ENCODE measurements at regions not wholly inside any gene's neighbourhood (a gene's known extent, or its start where the extent isn't known, plus 50 kb on each side); places are given as distances from the start of the nearest gene placed in this dataset.

GRCh38 chr10:43844221-43844620, 195.5 kb upstream of the ZNF32 start:
- Histone ChIP-seq H3K4me1 (ENCODE audit: control insufficient read depth, insufficient read depth, low read length) (peaks cover 12% of the 10 kb centered on the region), H3K4me3 (ENCODE audit: low read length) (no peak overlapping the region), H3K27me3 (ENCODE audit: control insufficient read depth, insufficient read depth, low read length) (no peaks in the 10 kb centered on the region), H3K27ac (ENCODE audit: low read length) (no peak overlapping the region), H3K36me3 (ENCODE audit: control insufficient read depth, insufficient read depth, low read length) (no peaks in the 10 kb centered on the region), H3K9me3 (ENCODE audit: control insufficient read depth, insufficient read depth, low read length) (no peaks in the 10 kb centered on the region)
- 75% methylated on average over 4 of the region's 4 CpGs for WGBS (ENCODE audit: insufficient coverage)
- TF ChIP-seq, protein P1, sequence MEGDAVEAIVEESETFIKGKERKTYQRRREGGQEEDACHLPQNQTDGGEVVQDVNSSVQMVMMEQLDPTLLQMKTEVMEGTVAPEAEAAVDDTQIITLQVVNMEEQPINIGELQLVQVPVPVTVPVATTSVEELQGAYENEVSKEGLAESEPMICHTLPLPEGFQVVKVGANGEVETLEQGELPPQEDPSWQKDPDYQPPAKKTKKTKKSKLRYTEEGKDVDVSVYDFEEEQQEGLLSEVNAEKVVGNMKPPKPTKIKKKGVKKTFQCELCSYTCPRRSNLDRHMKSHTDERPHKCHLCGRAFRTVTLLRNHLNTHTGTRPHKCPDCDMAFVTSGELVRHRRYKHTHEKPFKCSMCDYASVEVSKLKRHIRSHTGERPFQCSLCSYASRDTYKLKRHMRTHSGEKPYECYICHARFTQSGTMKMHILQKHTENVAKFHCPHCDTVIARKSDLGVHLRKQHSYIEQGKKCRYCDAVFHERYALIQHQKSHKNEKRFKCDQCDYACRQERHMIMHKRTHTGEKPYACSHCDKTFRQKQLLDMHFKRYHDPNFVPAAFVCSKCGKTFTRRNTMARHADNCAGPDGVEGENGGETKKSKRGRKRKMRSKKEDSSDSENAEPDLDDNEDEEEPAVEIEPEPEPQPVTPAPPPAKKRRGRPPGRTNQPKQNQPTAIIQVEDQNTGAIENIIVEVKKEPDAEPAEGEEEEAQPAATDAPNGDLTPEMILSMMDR (IDR thresholded peaks at IDR 0.05) = no peak
- peaks cover 0 to 2% of the 10 kb centered on the region in 2 donors for H3K27me3 Mint-ChIP-seq (ENCODE audit: low read depth in 2 of 2)
- intact Hi-C loops (cut with micrococcal nuclease) = no loop called here
- no peak overlapping the region for H3K4me3 Mint-ChIP-seq
- H3K4me1 Mint-ChIP-seq = peaks cover 20 to 35% of the 10 kb centered on the region in 2 donors
- DNase-seq (no peak), ATAC-seq (no peak)
- H3K9me3 Mint-ChIP-seq = no peaks in the 10 kb centered on the region
- H3K27ac Mint-ChIP-seq = no peak overlapping the region
- H3K36me3 Mint-ChIP-seq = no peaks in the 10 kb centered on the region

DNA sequence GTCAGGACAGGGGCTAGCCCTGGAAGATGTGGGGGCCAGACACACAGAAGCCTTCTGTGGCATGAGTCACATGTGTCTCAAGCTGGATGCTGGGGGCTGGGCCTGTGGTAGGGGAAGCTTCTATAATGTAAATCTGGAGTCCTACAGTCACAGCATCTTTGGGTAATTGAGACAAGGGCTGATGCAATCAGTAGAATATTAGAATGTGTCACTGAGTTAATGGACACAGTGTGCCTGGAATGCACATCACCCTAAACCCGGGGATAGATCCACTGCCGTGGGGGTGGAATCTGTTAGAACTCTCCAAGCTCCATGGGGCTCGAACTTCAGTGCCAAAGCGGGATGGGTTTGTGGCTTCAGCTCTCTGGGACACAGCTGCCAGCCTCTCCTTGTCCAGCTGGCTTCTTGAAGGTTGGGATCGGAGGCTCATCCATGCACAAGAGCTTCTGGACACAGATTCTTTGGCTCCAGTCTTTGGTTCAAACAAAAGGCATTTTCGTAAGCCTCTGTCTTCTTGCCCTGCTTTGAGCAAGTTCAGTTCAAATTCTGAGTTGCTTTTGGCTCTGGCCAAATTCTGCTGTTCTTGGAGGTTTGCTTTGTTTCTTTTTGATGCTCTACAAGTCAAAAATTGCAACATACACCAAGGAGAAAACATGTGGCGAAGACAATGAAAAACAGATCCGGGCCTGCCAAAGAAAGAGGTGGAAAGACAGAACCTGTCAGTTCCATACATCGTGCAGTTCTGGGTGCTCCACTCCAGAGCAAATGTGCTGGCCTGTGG, 194.8 kb upstream of the ZNF32 start:
- no peak overlapping the region for H3K27ac Mint-ChIP-seq
- no peaks in the 10 kb centered on the region for H3K36me3 Mint-ChIP-seq
- no peak overlapping the region for H3K4me3 Mint-ChIP-seq
- H3K4me1 Mint-ChIP-seq = peaks cover 20 to 35% of the 10 kb centered on the region in 2 donors
- no peak overlapping the region for H3K4me3 ChIP-seq (ENCODE audit: low read length)
- no peaks in the 10 kb centered on the region for H3K9me3 Mint-ChIP-seq
- no peaks in the 10 kb centered on the region for H3K27me3 ChIP-seq (ENCODE audit: control insufficient read depth, insufficient read depth, low read length)
- H3K27ac ChIP-seq (ENCODE audit: low read length) = no peak overlapping the region
- no peaks in the 10 kb centered on the region for H3K36me3 ChIP-seq (ENCODE audit: control insufficient read depth, insufficient read depth, low read length)
- peaks cover 0 to 2% of the 10 kb centered on the region in 2 donors for H3K27me3 Mint-ChIP-seq (ENCODE audit: low read depth in 2 of 2)
- peaks cover 12% of the 10 kb centered on the region for H3K4me1 ChIP-seq (ENCODE audit: control insufficient read depth, insufficient read depth, low read length)
- WGBS (ENCODE audit: insufficient coverage) = 93% methylated on average over 9 of the region's 9 CpGs
- intact Hi-C loops (cut with micrococcal nuclease) = no loop called here
- H3K9me3 ChIP-seq (ENCODE audit: control insufficient read depth, insufficient read depth, low read length) = no peaks in the 10 kb centered on the region
- DNase-seq (no peak), ATAC-seq (no peak)
- TF ChIP-seq, protein P1 (IDR thresholded peaks at IDR 0.05) = no peak

GRCh38 chr10:43842496-43842895, 193.8 kb upstream of the ZNF32 start:
- peaks cover 12% of the 10 kb centered on the region for H3K4me1 ChIP-seq (ENCODE audit: control insufficient read depth, insufficient read depth, low read length)
- H3K27ac Mint-ChIP-seq = no peak overlapping the region
- H3K4me3 ChIP-seq (ENCODE audit: low read length) = no peak overlapping the region
- H3K9me3 Mint-ChIP-seq = no peaks in the 10 kb centered on the region
- ATAC-seq (no peak), DNase-seq (no peak)
- TF ChIP-seq, protein P1 (IDR thresholded peaks at IDR 0.05) = no peak
- peaks cover 20 to 28% of the 10 kb centered on the region in 2 donors for H3K4me1 Mint-ChIP-seq
- no peak overlapping the region for H3K27ac ChIP-seq (ENCODE audit: low read length)
- peaks cover 2% of the 10 kb centered on the region in 2 donors for H3K27me3 Mint-ChIP-seq (ENCODE audit: low read depth in 2 of 2)
- H3K36me3 ChIP-seq (ENCODE audit: control insufficient read depth, insufficient read depth, low read length) = no peaks in the 10 kb centered on the region
- WGBS (ENCODE audit: insufficient coverage) = 90% methylated on average over 9 of the region's 9 CpGs
- no peaks in the 10 kb centered on the region for H3K27me3 ChIP-seq (ENCODE audit: control insufficient read depth, insufficient read depth, low read length)
- H3K4me3 Mint-ChIP-seq = no peak overlapping the region
- H3K9me3 ChIP-seq (ENCODE audit: control insufficient read depth, insufficient read depth, low read length) = no peaks in the 10 kb centered on the region
- intact Hi-C loops (cut with micrococcal nuclease) = no loop called here
- no peaks in the 10 kb centered on the region for H3K36me3 Mint-ChIP-seq

- intact Hi-C loops (cut with micrococcal nuclease) = no loop called here
- TF ChIP-seq, protein P1 (IDR thresholded peaks at IDR 0.05) = no peak
- H3K36me3 ChIP-seq (ENCODE audit: control insufficient read depth, insufficient read depth, low read length) = no peaks in the 10 kb centered on the region
- no peak overlapping the region for H3K4me3 Mint-ChIP-seq
- ATAC-seq (no peak), DNase-seq (no peak)
- H3K4me1 ChIP-seq (ENCODE audit: control insufficient read depth, insufficient read depth, low read length) = peaks cover 12% of the 10 kb centered on the region
- no peak overlapping the region for H3K27ac Mint-ChIP-seq
- no peaks in the 10 kb centered on the region for H3K27me3 ChIP-seq (ENCODE audit: control insufficient read depth, insufficient read depth, low read length)
- H3K9me3 ChIP-seq (ENCODE audit: control insufficient read depth, insufficient read depth, low read length) = no peaks in the 10 kb centered on the region
- H3K27me3 Mint-ChIP-seq (ENCODE audit: low read depth in 2 of 2) = peaks cover 2 to 5% of the 10 kb centered on the region in 2 donors
- no peak overlapping the region for H3K4me3 ChIP-seq (ENCODE audit: low read length)
- H3K36me3 Mint-ChIP-seq = no peaks in the 10 kb centered on the region
- H3K27ac ChIP-seq (ENCODE audit: low read length) = no peak overlapping the region
- 82% methylated on average over 6 of the region's 6 CpGs for WGBS (ENCODE audit: insufficient coverage)
- H3K9me3 Mint-ChIP-seq = no peaks in the 10 kb centered on the region
- H3K4me1 Mint-ChIP-seq = peaks cover 20 to 26% of the 10 kb centered on the region in 2 donors
These were observed 193.4 kb upstream of the ZNF32 start for GRCh38 chr10:43842072-43842471.
